ENCODE measurements at regions not wholly inside any gene's neighbourhood (a gene's known extent, or its start where the extent isn't known, plus 50 kb on each side); places are given as distances from the start of the nearest gene placed in this dataset.

- no peak for TF ChIP-seq CTCF (conservative IDR thresholded peaks at IDR 0.05 in 1 of 2, IDR thresholded peaks at IDR 0.05 in 1 of 2; ENCODE audit: low read depth in 1 of 2, low read length in 2 of 2)
- no peak for TF ChIP-seq EZH2 (IDR thresholded peaks at IDR 0.05; ENCODE audit: low read length, missing control alignments)
Observed at GRCh38 chr12:114976372-114976771, 292.4 kb upstream of the TBX3 start.

All from fibroblast of lung (primary cell).